K562 (cell line): ENCODE measurements at regions not wholly inside any gene's neighbourhood (a gene's known extent, or its start where the extent isn't known, plus 50 kb on each side); places are given as distances from the start of the nearest gene placed in this dataset.
"Not testable (repeated sequence)": the region's sequence is repeated elsewhere in the genome, so short reads cannot be mapped to it uniquely, and the experiment has no call there.

Source experiments
- ATAC-seq: fragments of 200-7000 bp; cut with Tn5 transposase; 3 replicates; pipeline ENCODE4 v1.9.1; 2020; ENCODE audit warnings: moderate library complexity
- BruUV-seq: library from RNA; stranded (reverse); fragments of 400-500 nt; replicated peaks from 2 replicates; lab custom pipeline; 2021; lab: Mats Ljungman, UMichigan
- CTCF ChIA-PET: fragments of 300-600 bp; formaldehyde crosslinking; extraction: SDS; loops from one replicate; lab custom pipeline; 2021; ENCODE audit warnings: low intra/inter-chr PET ratio; lab: Yijun Ruan, JAX
- POLR2A ChIA-PET: fragments of 300-600, 350-650 bp; sonication (Branson Sonifier 250); formaldehyde crosslinking; extraction: SDS; loops from one replicate; lab custom pipeline; 2021; ENCODE audit warnings: antibody characterized with exemption, inconsistent platforms; lab: Yijun Ruan, JAX
- DNase-seq, 4 experiments: peaks; one replicate each; pipeline versions ENCODE4 v3.0.0 to v3.0.0-alpha.2; 2011 to 2018; ENCODE audit warnings: low spot score in 3 of 4, mixed read lengths in 3 of 4; ENCODE audit errors: extremely low read depth in 1 of 4
- FAIRE-seq: peaks from 2 replicates; lab custom pipeline; 2011; peaks lifted over from hg19 to GRCh38; lab: Jason Lieb, UNC
- H2AFZ ChIP-seq: 2 replicates; pipeline ENCODE4 v1.6.0; 2011; ENCODE audit warnings: low read depth, low read length, control low read depth, inconsistent platforms
- H3K27ac ChIP-seq: fragments of 200-600 bp; 3 replicates; pipeline ENCODE4 v1.8.0; 2011; ENCODE audit warnings: low read depth, mild to moderate bottlenecking, control low read depth, inconsistent platforms, low read length, moderate library complexity, mixed read lengths; ENCODE audit errors: extremely low read depth
- H3K27me3 ChIP-seq, 2 experiments: fragments of 300-600 bp in 1 of 2; 2 replicates in 1 of 2; 3 replicates in 1 of 2; pipeline versions ENCODE4 v1.6.0 to v1.8.0; 2011; ENCODE audit warnings: inconsistent platforms in 2 of 2, low read length in 2 of 2, mild to moderate bottlenecking in 1 of 2, mixed read lengths in 1 of 2, moderate library complexity in 1 of 2; ENCODE audit not compliant: control insufficient read depth in 2 of 2, insufficient read depth in 2 of 2
- H3K36me3 ChIP-seq: fragments of 300-600 bp; 3 replicates; pipeline ENCODE4 v1.8.0; 2011; ENCODE audit warnings: mild to moderate bottlenecking, low read length, inconsistent platforms; ENCODE audit not compliant: control insufficient read depth, insufficient read depth
- H3K4me1 ChIP-seq, 2 experiments: fragments of 200-600 bp in 1 of 2; replicated peaks in 1 of 2; 2 replicates in 1 of 2; 3 replicates in 1 of 2; pipeline versions ENCODE4 v1.5.1 to v1.8.0; 2011; ENCODE audit warnings: inconsistent platforms in 2 of 2, low read length in 2 of 2, mild to moderate bottlenecking in 1 of 2, mixed read lengths in 1 of 2, moderate library complexity in 1 of 2; ENCODE audit not compliant: control insufficient read depth in 2 of 2, insufficient read depth in 2 of 2
- H3K4me2 ChIP-seq: 2 replicates; pipeline ENCODE4 v1.6.1; 2011; ENCODE audit warnings: low read length, control low read depth, inconsistent platforms, mixed read lengths; ENCODE audit not compliant: insufficient read depth
- H3K4me3 ChIP-seq: fragments of 200-600 bp; sonication (generic), shearing (Covaris generic); 2 replicates; pipeline ENCODE4 v1.5.1; 2016; ENCODE audit warnings: control low read depth, inconsistent platforms
- H3K79me2 ChIP-seq: fragments of 200-600 bp; 3 replicates; pipeline ENCODE4 v1.8.0; 2011; ENCODE audit warnings: low read length, inconsistent platforms; ENCODE audit not compliant: control insufficient read depth, insufficient read depth
- H3K9ac ChIP-seq, 2 experiments: 2 replicates each; pipeline versions ENCODE4 v1.6.0 to v1.6.1; 2011; ENCODE audit warnings: low read depth in 2 of 2, low read length in 2 of 2, control low read depth in 1 of 2, inconsistent platforms in 1 of 2, mild to moderate bottlenecking in 1 of 2, mixed read lengths in 1 of 2; ENCODE audit not compliant: insufficient read depth in 1 of 2
- H3K9me1 ChIP-seq: one replicate; pipeline ENCODE4 v1.6.0; 2011; ENCODE audit warnings: inconsistent platforms, mild to moderate bottlenecking, low read length, moderate library complexity; ENCODE audit not compliant: control insufficient read depth, insufficient read depth
- H3K9me3 ChIP-seq: replicated peaks from 2 replicates; pipeline ENCODE4 v1.5.1; 2011; ENCODE audit warnings: low read depth, low read length, inconsistent platforms; ENCODE audit not compliant: control insufficient read depth, insufficient read depth
- H4K20me1 ChIP-seq: replicated peaks from 2 replicates; pipeline ENCODE4 v1.6.1; 2011; ENCODE audit warnings: low read length, inconsistent platforms, mixed read lengths; ENCODE audit not compliant: control insufficient read depth, insufficient read depth
- WGBS: fragments of 100-300 bp; shearing (Covaris generic); methylation state at CpG from one replicate; pipeline ENCODE4 v1.1.6; 2016; ENCODE audit warnings: low coverage, mixed read lengths; ENCODE audit not compliant: insufficient coverage; ENCODE audit errors: missing lambda C conversion rate; 5-methylcytosine and 5-hydroxymethylcytosine counted together
- in situ Hi-C: fragments of 300-500 bp; cut with MboI; formaldehyde crosslinking; loops from 4 replicates; pipeline ENCODE4 v1.15.0; 2018; ENCODE audit warnings: inconsistent platforms, mixed read lengths
- intact Hi-C: fragments of 100-400 bp; cut with micrococcal nuclease; formaldehyde crosslinking; loops from 2 replicates; pipeline ENCODE4 v1.14.2; 2022

DNA sequence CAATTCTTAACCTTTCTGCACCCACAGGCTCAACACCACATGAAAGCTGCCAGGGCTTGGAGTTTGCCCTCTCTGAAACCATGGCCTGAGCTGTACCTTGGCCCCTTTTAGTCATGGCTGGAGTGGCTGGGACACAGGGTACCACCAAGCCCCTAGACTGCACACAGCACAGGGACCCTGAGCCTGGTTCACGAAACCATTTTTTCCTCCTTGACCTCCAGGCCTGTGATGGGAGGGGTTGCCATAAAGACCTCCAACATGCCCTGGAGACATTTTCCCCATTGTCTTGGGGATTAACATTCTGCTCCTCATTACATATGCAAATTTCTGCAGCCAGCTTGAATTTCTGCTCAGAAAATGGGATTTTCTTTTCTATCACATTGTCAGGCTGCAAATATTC is 113.4 kb downstream of the XPNPEP1 start:
- H3K9me3 ChIP-seq, H3K4me3 ChIP-seq, in situ Hi-C loops, H3K9me1 ChIP-seq, POLR2A ChIA-PET, H4K20me1 ChIP-seq, H3K27me3 ChIP-seq, H3K36me3 ChIP-seq, DNase-seq, H3K4me1 ChIP-seq, FAIRE-seq, ATAC-seq, H3K9ac ChIP-seq, BruUV-seq, H3K27ac ChIP-seq, H3K4me2 ChIP-seq, CTCF ChIA-PET, H2AFZ ChIP-seq, H3K79me2 ChIP-seq, intact Hi-C loops: not testable (repeated sequence)
- WGBS: no CpG with 5 or more reads among the region's 1 CpG

DNA sequence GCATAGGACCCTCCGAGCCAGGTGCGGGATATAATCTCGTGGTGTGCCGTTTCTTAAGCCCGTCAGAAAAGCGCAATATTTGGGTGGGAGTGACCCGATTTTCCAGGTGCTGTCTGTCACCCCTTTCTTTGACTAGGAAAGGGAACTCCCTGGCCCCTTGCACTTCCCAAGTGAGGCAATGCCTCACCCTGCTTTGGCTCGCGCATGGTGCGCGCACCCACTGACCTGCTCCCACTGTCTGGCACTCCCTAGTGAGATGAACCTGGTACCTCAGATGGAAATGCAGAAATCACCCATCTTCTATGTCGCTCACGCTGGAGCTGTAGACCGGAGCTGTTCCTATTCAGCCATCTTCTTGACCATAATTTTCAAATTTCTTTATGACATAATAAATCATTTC is 122.1 kb downstream of the XPNPEP1 start:
- in situ Hi-C loops, BruUV-seq, H3K4me2 ChIP-seq, FAIRE-seq, intact Hi-C loops, H3K4me3 ChIP-seq, H3K27me3 ChIP-seq, H3K9me1 ChIP-seq, CTCF ChIA-PET, H3K27ac ChIP-seq, H3K36me3 ChIP-seq, ATAC-seq, POLR2A ChIA-PET, DNase-seq, H3K9ac ChIP-seq, H3K9me3 ChIP-seq, H3K79me2 ChIP-seq, H3K4me1 ChIP-seq, H4K20me1 ChIP-seq, H2AFZ ChIP-seq: not testable (repeated sequence)
- WGBS: 0% methylated on average over 7 of the region's 14 CpGs
